Hindlimb muscle (tissue), 1 donor: ENCODE measurements at regions not wholly inside any gene's neighbourhood (a gene's known extent, or its start where the extent isn't known, plus 50 kb on each side); places are given as distances from the start of the nearest gene placed in this dataset.

ENCODE experiments used
- DNase-seq: peaks from one replicate; pipeline ENCODE4 v3.0.0-alpha.2; 2013

DNA sequence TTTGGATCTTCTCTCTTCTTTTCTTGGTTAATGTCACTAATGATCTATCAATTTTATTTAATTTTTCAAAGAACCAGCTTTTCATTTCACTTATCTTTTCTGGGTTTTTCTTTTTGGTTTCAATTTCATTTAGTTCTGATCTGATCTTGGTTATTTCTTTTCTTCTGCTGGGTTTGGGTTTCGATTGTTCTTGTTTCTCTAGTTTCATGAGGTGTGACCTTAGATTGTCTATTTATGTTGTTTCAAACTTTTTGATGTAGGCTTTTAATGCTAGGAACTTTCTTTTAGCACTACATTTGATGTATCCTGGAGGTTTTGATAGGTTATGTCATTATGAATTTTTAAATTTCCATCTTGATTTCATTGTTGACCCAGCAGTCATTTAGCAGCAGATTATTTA, 142.3 kb downstream of the C11orf87 start:
- no peak for DNase-seq

DNA sequence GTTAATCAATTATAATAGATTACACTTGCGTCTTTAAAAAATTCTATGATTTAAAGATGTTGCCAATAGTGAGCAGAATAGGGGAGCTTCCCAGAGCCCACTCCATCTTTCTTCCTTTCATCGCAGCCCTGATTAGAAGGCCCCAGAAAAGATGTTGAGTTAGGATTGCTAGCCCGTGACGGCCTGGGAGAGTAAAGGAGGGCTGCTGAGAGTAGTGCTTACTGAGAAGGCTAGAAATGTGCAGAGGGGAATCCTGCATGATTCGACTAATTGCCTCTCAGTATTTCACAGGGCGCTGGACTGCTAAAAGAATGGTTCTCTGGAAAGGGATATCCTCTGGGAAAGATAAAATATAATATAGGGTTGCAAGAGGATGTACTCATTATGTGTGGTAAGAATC, 160.5 kb downstream of the C11orf87 start:
- no peak for DNase-seq

DNA sequence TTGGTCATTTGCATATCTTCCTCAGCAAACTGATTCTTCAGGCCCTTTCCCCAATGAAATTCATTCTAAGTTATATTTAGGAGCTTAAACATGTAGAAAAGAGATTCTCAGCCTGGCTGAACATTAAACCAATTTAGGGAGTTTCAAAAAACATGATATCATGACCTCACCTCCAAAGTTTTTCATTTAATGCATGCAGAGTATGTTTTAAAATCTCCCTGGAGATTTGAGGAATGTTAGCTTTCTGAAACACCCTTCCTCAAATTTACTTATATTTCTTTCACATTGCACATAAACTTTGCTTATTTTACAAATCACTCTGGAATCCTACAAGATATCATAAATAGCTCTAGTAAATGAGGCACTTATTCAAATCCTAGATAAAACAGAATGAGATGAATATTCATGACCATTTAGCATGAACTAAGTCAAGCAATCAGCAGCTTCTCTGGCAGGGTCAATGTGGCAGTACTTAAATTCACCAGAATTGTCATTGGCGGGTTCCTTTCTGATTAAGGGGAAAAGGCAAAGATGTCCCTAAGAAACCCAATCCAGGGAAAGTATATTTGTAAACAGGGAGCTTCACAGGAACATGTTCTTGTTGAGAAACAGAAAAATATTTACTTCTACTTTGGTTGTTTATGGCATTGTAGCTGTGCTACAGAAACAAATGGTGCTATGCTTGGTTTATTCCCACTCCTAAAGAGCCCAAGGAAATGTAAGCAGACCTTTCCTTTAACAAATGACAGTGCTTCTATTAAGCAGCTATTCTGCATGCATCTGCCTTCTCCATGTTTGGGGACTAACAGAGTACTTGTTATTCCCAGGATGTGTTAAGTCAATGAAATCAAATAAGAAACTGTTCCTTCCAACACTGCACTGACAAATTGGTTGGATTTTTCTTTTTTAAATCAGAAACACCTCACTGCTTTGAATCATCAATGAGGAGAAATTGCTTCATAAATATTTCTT, 162.3 kb downstream of the C11orf87 start:
- no peak for DNase-seq

DNA sequence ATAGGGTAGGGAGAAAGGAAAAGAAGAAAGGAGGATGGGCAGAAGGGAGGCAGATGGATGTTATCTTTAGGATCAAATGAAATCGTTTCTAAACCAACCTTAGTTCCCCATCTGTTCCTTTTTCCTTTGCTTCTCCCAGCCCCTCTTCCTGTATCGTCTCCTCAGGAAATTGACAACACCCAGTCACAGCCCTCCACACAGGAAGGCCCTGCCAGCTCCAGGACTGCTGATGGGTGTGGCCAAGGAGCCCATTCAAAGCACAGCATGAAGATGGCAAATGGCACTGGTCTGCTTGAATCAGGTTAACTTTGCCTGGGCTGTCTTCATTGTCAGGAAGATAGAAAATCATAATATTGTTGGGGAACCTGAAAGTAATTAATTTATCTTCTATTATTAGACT, 164.8 kb downstream of the C11orf87 start:
- no peak for DNase-seq

DNA sequence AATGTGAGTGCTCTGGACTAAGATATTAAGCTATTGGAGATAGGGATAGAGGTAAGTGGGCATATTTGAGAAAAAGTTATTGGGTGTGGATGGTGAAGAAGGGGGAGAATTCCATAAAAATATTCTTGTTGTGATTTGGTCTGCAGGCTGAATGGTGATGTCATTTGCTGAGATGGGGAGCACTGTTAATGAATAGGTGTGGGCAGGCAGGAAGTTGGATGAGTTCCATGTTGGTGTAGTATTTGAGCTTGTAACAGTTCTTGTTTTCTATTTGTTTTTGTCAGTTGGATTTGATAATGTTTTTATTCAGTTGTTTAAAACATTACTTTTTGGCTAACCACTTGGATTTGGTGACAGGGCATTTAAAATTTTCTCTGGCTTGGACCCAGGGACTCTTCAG, 168.8 kb downstream of the C11orf87 start:
- no peak for DNase-seq

DNA sequence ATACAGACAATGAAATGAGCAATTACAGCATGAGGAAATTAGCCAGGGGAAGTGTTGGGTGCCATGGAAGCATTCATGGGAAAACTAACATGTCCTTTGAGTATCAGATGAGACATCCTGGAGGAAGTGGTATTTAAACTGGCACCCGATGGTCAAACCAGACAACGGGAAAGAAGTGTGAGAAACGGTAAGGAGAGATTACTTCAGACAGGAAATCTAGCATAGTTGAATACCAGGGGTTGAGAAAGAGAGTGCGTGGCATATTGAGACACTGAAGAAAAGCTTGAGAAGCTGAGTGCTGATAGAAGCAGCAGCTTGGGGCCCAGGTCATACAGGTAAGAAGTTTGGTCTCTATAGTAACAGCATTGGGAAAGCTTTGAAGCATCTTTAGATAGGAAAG, 175.3 kb downstream of the C11orf87 start:
- no peak for DNase-seq

DNA sequence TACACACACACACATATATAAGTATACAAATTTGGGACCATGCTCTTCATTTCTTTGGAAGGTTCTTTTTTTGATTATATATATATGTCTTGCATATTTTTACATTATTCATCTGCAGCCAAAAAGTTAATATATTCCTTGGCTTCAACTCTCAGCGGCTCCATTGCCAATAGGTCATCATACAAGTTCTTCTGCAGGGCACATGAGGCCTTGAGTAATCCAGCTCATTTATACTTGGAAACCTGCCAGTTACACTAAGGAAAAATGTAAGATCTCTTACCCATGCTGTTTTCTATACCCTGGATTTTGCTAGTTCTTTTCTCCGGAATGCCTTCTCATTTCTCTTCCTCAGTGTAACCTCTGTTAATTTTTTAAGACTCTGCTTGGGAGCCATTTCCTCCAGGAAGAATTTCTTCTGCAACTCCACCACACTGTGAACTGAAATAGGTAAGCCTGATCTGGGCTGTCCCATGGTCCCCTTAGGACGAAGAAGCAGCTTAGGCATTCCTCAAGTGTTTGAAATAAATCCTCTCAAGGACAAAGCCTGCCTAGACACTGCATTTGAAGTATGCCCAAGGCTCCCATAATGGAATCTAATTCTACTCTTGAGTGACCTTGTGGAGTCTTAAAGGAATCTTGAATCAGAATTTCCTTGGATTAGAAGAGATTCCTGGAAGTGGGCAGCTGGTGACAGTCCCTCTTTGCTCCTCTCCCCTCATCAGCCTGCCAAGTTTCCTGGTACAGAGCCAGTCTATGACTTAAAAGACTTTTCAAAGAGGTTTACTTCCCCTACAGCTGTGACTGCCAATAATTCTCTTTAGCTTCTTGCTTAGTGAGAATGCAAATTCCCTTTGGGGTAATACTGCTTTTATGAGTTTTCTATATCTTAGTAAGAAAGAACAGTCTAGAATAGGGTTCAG, 182.8 kb downstream of the C11orf87 start:
- DNase-seq = peak; percentile 59

DNA sequence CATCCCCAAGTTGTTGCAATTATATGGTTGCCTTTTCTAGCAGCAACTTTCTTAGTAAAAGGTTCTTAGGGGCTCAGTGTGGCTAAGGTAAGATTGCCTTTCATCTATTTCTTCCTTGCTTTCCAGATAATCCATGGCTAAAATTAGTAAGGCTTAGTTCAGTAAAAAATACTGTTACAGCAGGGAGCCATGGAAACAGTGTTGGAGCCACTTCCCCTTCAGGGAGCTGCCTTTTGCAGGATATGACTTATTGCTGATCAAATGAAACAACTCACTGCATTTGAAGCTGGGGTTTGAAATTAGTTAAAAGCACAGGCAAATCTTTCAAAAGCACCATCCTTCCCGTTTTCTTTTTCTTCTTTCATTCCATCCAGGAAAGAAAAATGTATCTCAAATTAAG, 184.3 kb downstream of the C11orf87 start:
- DNase-seq = peak; percentile 23

DNA sequence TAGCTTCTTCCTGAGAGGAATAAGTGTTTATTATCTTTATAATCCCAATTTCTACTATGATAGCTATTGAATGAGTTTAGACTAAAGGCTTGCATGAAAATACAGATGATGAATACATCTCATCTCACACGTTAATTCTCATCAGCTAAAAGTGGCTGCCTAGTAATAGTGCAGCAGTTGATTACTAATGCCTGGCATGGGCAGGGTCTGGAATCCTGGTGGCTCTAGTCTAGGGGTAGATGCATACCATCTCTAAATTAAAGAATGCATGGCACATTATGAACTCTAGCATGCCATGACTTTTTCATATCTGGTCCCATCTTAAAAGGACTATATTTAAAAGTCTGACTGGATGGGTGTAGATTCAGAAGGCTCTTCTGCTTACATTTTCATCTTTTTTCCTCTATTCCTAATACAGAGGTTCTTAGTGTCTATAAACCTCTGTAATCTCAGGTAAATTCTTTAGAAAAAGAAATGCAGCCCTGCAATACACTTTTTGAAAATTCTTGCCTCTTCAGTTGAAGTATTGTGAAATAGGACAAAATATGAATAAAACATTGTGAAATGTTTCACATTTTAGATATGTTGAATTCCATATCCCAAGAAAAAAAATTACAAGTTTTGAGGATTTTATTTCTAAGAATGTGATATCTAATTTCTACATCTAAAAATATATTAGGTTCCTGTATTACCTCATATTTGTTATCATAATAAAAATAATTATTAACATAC, 187.6 kb downstream of the C11orf87 start:
- no peak for DNase-seq

DNA sequence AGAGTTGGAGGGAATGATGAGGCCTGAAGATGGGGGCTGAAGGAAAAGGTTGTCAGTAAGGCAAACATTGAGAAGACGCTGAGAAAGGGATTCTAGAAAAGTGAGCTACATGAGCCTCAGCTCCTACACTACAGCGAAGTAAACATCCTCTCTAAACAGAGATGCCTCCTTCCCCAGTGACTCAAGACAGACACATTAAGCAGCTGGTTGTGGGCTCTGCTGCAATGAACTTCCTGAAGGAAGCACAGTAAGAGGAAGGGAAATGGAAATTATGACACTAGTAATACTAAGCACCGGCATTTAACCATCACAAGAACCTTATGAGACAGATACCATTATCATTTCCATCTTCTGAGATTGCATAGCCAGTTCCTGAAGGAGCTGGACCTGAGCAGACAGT, 190.5 kb downstream of the C11orf87 start:
- no peak for DNase-seq

DNA sequence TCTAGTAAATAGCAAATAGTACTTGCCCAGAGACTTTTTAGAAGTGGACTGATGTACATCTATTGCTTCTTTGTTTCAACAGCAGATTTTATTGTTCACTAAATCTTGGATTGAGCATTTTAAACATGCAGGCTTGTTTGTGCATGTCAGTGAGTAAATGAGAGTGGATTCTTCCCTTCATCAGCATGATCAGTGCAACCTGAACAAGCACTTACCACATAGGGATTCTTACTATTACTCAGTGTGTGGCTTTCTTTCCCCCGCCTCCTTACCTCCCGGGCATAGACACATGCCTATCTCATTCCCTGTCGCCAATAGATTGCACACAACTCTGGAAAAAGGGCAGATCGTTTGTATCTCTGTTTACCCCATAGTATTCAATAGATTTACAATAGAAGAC, 197.5 kb downstream of the C11orf87 start:
- DNase-seq = no peak

DNA sequence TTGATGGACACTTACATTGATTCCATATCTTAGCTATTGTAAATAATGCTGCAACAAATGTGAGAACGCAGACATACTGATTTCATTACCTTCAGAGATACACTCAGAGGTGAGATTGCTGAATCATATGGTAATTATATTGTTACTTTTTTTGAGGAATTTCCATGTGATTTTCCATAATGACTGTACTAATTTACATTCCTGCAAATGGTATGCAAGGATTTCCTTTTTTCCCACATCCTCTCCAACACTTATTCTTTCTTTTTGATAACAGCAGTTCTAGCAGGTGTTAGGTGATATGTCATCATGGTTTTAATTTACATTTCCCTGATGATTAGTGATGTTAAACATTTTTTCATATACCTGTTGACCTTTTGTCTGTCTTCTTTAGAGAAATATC, 207.7 kb downstream of the C11orf87 start:
- DNase-seq = no peak

DNA sequence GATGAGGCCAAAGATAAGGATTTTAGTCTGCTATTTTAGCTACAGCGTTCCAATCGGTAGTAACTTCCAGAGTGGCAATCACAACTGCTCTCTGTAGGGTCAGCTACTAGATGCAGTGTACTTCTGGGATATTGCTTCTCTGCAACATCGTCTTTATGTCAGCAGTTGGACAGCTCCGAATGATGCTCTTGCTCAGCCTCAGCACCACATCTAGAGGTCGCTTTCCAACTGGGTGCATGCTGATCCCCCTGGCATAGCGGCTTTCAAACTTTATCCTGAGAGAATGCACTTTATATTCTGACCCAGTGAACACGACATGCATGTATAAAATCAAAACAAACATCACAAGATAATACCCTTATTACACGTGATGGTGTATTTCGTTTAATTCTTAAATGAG, 219.6 kb downstream of the C11orf87 start:
- peak; percentile 30 for DNase-seq

DNA sequence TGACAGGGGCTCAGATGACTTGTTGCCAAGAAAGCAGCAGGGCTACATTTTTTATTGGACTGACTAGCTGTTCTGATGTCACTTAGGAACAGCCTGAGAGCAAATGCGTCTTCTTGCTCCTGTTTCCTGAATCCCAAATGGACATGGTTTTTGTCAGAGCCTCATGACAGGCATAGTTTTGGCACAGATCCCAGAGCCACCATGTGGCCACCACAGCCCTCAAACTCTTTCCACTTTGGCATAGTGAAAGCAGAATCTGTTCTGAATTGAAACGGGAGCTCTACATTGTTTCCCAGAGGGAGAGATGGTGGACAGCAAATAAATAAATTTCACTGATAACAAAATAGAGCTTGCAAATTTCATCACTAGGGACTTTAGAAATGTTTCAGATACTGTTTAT, 222.2 kb downstream of the C11orf87 start:
- no peak for DNase-seq

DNA sequence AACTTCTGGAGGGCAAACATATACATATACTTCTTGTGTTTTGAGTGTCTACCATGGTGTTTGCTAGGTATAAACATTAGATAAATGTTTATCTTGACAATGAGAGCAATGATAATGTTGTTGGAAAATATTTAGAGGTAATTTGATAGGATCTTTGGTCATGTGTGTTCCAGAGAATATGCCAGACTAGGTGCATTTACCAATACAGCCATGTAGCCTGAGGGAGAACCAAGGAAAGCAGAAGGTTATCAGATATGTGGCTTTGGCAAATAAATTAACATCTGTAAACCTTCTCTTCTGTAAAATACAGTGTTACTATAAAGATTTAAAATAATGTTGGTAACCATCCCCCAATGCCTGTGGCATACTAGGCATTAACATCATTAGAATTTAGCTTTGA, 226.8 kb downstream of the C11orf87 start:
- no peak for DNase-seq

DNA sequence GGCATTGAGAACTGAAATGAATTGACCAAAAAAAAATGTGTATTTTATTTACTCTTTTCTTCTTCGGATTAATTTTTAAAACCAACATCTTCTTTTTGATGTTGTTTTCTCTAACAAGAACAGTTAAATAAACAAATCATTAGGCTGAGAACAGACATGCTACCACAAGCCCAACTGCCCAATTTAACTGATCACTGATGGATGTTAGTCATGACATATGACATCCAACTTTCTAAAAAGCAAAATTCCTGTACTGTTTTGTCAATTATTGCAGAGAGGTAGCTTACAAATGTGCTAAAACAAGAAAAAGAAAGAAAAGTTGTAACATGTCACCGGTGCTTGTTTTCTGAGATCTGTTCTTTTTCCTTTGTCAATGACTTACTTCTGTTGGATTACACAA, 232.1 kb downstream of the C11orf87 start:
- DNase-seq = no peak

DNA sequence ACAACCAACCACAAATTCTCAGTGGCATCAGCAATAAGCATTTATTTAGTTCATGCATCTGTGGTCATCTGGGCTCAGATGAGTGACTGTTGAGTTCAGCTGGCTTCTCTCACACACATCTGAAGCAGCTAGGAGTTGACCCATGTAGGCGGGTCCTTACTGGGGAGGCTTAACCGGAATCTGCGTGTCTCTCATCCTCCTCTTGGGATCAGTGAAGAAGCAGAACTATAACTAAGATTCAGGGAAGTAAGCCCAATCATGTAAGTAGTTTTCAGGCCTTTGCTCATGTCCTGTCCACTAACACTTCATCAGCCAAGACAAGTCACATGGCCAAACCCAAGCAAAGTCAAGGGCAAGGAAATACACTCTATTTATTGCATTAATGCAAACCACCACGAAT, 236.2 kb downstream of the C11orf87 start:
- no peak for DNase-seq

DNA sequence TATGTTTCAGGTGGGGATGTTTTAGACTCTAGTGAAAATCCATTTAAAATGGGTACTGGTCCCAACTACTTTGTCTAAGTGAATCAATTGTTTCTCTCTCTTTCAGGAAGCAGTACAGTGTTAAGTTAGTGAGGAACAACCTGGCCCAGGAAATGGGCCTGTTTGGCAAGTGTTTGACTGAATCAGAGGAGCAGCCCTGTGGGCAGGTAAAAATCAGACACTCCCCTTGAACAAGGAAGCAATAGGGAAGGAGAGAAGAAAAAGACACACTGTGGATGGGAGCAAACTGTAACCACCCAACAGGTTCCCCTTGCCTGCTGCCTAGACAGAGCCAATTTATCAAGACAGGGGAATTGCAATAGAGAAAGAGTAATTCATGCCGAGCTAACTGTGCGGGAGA, 245.7 kb downstream of the C11orf87 start:
- no peak for DNase-seq

DNA sequence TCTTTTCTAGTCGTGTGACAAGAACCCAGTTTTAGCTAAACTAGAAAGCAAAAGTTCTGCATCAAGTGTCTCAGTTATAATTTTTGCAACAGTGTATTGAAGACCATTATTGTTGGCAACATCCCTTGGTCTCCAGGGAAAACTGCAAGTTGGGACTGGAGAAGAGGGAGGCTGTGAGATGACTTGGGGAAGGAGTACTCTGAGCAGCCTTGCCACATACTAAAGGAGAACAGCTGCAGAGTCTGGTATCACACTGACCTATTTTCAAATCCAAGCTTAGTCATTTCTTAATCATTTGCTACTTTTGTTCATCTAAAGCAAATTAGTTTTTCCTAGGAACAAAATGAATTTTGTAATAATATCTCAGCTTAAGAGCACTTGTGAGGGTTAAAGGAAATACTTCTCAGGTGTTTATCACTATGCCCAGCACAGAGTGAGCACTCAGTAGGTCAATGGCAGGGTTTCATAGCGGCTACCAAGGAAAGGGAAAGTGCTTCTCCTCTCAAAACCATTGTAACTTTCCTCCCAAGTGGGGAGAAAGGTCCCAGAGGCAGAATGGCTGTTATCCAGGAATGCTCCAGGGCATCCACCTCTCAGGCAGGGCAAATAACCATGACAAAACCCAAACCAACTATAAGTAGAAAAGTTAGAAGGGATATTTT, 247.1 kb downstream of the C11orf87 start:
- DNase-seq = no peak

DNA sequence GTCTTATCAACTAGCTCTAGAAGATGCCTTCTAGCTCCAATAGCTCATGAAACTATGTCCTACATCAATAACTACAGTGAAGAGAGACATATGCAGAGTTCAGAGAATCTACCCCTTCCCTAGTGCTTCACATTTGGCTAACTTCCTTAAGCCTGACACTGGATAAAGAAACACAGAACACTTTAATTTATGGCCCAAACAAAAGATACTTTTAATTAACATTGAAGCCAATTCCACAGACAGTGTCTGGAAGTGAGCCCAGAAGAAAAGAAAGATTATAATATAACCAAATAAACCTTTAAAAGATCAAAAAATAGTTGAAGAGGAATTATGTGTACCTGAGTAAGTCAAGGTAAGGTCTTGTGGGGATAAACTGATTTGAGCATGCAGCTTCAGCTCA, 255.2 kb downstream of the C11orf87 start:
- DNase-seq = no peak

DNA sequence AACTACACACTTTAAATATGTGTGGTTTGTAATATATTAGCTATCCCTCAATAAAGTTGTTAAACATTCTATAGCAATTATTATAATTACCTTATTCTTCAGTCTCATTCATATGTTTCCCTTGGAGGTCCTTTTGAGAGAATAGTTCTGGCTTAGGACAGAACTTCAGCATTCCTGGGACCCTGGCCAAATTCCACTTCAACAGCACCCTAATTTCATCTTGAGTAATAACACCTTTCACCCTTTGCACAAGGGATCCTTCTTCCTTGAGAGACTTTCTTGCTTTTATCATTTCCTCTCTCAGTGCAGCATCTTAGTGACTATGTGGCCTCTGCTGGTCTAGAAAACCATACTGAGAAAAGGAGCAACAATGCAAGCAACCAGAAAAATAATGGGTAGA, 255.9 kb downstream of the C11orf87 start:
- no peak for DNase-seq

DNA sequence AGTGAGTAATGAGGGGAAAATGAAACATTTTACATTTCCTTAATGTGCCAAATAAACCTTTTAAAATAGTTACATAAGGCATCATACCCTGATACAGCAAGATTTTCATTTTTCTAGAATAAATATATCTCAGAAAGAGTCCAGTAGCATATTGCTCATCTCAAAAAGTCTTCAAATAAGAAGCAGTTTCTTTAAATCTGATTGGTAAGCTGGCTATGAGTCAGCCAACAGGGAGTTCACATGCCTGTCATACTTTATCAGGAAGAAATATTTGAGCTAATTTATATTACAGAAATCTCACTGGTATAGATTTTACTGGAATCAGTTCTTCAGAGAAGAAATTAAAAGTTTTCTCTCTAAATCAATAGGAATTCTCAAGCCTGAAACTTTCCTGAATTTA, 258.1 kb downstream of the C11orf87 start:
- no peak for DNase-seq
